KMS-11 (cell line): ENCODE measurements at regions not wholly inside any gene's neighbourhood (a gene's known extent, or its start where the extent isn't known, plus 50 kb on each side); places are given as distances from the start of the nearest gene placed in this dataset.

Experiments used
- H2AFZ ChIP-seq: fragments of 200-600 bp; sonication (generic); 2 replicates; pipeline ENCODE4 v1.6.1; 2016; ENCODE audit warnings: antibody characterized with exemption, mixed run types, low read depth
- H3K27ac ChIP-seq: fragments of 200-600 bp; sonication (generic); 2 replicates; pipeline ENCODE4 v1.6.1; 2016; ENCODE audit warnings: mild to moderate bottlenecking, mixed run types
- H3K27me3 ChIP-seq: fragments of 200-600 bp; sonication (generic); 2 replicates; pipeline ENCODE4 v1.6.1; 2017; ENCODE audit warnings: mild to moderate bottlenecking, low read depth, mixed run types, moderate library complexity; ENCODE audit not compliant: insufficient read depth
- H3K36me3 ChIP-seq: fragments of 200-600 bp; sonication (generic); 2 replicates; pipeline ENCODE4 v1.6.1; 2017; ENCODE audit warnings: mild to moderate bottlenecking, mixed run types; ENCODE audit not compliant: insufficient read depth
- H3K4me1 ChIP-seq: fragments of 200-600 bp; sonication (generic); 2 replicates; pipeline ENCODE4 v1.6.1; 2016; ENCODE audit warnings: mild to moderate bottlenecking, low read depth, mixed run types; ENCODE audit not compliant: poor library complexity, severe bottlenecking
- H3K4me2 ChIP-seq: fragments of 200-600 bp; sonication (generic); 2 replicates; pipeline ENCODE4 v1.7.0; 2016; ENCODE audit warnings: mild to moderate bottlenecking, mixed run types
- H3K4me3 ChIP-seq: fragments of 200-600 bp; sonication (generic); IDR thresholded peaks from 2 replicates; pipeline ENCODE4 v1.6.1; 2017; ENCODE audit warnings: low read depth, low read length, mixed read lengths; ENCODE audit not compliant: insufficient read depth
- H3K79me2 ChIP-seq: fragments of 200-600 bp; sonication (generic); 2 replicates; pipeline ENCODE4 v1.6.1; 2016; ENCODE audit warnings: low read depth, mixed run types; ENCODE audit not compliant: insufficient read depth
- H3K9ac ChIP-seq: fragments of 200-600 bp; sonication (generic); 2 replicates; pipeline ENCODE4 v1.6.1; 2016; ENCODE audit warnings: mild to moderate bottlenecking, mixed run types
- H4K20me1 ChIP-seq: fragments of 200-600 bp; sonication (generic); 2 replicates; pipeline ENCODE4 v1.6.1; 2016; ENCODE audit warnings: mild to moderate bottlenecking, mixed run types; ENCODE audit not compliant: insufficient read depth
- CTCF ChIP-seq: fragments of 200-600 bp; sonication (generic); conservative IDR thresholded peaks from 2 replicates; pipeline ENCODE4 v1.6.1; 2017; ENCODE audit warnings: low read depth, mild to moderate bottlenecking, antibody characterized with exemption, low read length, moderate library complexity, mixed read lengths

- H4K20me1 ChIP-seq: no peaks in the 10 kb centered on the region
These were observed 115.3 kb downstream of the FAT4 start for GRCh38 chr4:125430086-125430485.

GRCh38 chr4:125432078-125432477 lies 117.3 kb downstream of the FAT4 start:
- no peak overlapping the region for H3K9ac ChIP-seq

More at GRCh38 chr4:125430086-125430485, 115.3 kb downstream of the FAT4 start:
- Histone ChIP-seq H3K27me3 (no peaks in the 10 kb centered on the region), H2AFZ (no peak overlapping the region), H3K9ac (no peak overlapping the region), H3K4me1 (no peaks in the 10 kb centered on the region), H3K27ac (no peak overlapping the region), H3K79me2 (no peaks in the 10 kb centered on the region), H3K4me3 (no peak overlapping the region), H3K4me2 (no peak overlapping the region), H3K36me3 (no peaks in the 10 kb centered on the region)
- TF ChIP-seq CTCF: no peak

GRCh38 chr4:125433453-125433852 lies 118.7 kb downstream of the FAT4 start:
- Histone ChIP-seq H3K36me3 (no peaks in the 10 kb centered on the region), H3K4me3 (no peak overlapping the region), H3K4me1 (no peaks in the 10 kb centered on the region), H3K27ac (no peak overlapping the region), H3K27me3 (no peaks in the 10 kb centered on the region), H3K79me2 (no peaks in the 10 kb centered on the region), H3K9ac (no peak overlapping the region), H4K20me1 (no peaks in the 10 kb centered on the region), H2AFZ (no peak overlapping the region), H3K4me2 (no peak overlapping the region)
- TF ChIP-seq CTCF: no peak

More at GRCh38 chr4:125432078-125432477, 117.3 kb downstream of the FAT4 start:
- Histone ChIP-seq H3K27me3 (no peaks in the 10 kb centered on the region), H4K20me1 (no peaks in the 10 kb centered on the region), H3K4me1 (no peaks in the 10 kb centered on the region), H2AFZ (no peak overlapping the region), H3K27ac (no peak overlapping the region), H3K4me3 (no peak overlapping the region), H3K36me3 (no peaks in the 10 kb centered on the region), H3K4me2 (no peak overlapping the region), H3K79me2 (no peaks in the 10 kb centered on the region)
- no peak for TF ChIP-seq CTCF

- no peak overlapping the region for H3K4me2 ChIP-seq
These were observed 119.4 kb downstream of the FAT4 start for GRCh38 chr4:125434136-125434535.

More at GRCh38 chr4:125434136-125434535, 119.4 kb downstream of the FAT4 start:
- Histone ChIP-seq H3K27me3 (no peaks in the 10 kb centered on the region), H4K20me1 (no peaks in the 10 kb centered on the region), H3K79me2 (no peaks in the 10 kb centered on the region), H3K27ac (no peak overlapping the region), H3K36me3 (no peaks in the 10 kb centered on the region), H3K4me3 (no peak overlapping the region), H3K9ac (no peak overlapping the region), H2AFZ (no peak overlapping the region), H3K4me1 (no peaks in the 10 kb centered on the region)
- no peak for TF ChIP-seq CTCF
